ENCODE measurements at regions not wholly inside any gene's neighbourhood (a gene's known extent, or its start where the extent isn't known, plus 50 kb on each side); places are given as distances from the start of the nearest gene placed in this dataset.

GRCh38 chr4:58551676-58552075 lies 1441.5 kb upstream of the IGFBP7 start:
- H3K27me3 ChIP-seq (ENCODE audit: control insufficient read depth in 1 of 2, insufficient read depth in 2 of 2, low read length in 2 of 2) = no peaks in the 10 kb centered on the region
- no peaks in the 10 kb centered on the region for H3K4me1 ChIP-seq (ENCODE audit: control insufficient read depth in 2 of 2, insufficient read depth in 2 of 2, low read length in 1 of 2)
- H3K9me3 ChIP-seq (ENCODE audit: control insufficient read depth in 2 of 2, insufficient read depth in 1 of 2, low read depth in 1 of 2, low read length in 1 of 2) = no peaks in the 10 kb centered on the region
- H3K27ac ChIP-seq (ENCODE audit: low read depth in 2 of 2, low read length in 1 of 2) = no peak overlapping the region
- no peak overlapping the region for H3K4me3 ChIP-seq (ENCODE audit: low read depth in 1 of 2, low read length in 2 of 2)
- no peaks in the 10 kb centered on the region for H3K36me3 ChIP-seq (ENCODE audit: control insufficient read depth in 2 of 2, insufficient read depth in 2 of 2, low read length in 1 of 2)

DNA sequence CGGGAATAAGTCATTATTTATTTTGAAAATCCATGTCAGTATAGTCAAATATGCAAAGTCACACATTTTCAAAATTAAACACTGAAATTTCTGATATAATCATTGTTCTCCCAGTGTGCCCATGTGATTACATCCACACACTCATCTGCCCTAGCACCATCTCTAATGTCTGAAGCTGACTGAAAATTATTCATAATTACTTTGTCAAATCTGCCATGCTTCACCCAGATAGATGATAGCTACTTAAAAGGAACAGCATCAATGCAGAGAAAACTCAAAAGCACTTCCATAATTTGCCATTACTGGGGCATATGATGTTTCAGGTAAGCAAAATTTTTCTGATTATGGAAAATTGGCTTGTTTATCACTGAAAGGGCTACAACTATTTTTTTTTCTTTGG lies 1433.3 kb upstream of the IGFBP7 start:
- Histone ChIP-seq H3K9me3 (ENCODE audit: control insufficient read depth in 2 of 2, insufficient read depth in 1 of 2, low read depth in 1 of 2, low read length in 1 of 2) (no peaks in the 10 kb centered on the region), H3K27ac (ENCODE audit: low read depth in 2 of 2, low read length in 1 of 2) (no peak overlapping the region), H3K36me3 (ENCODE audit: control insufficient read depth in 2 of 2, insufficient read depth in 2 of 2, low read length in 1 of 2) (no peaks in the 10 kb centered on the region), H3K4me3 (ENCODE audit: low read depth in 1 of 2, low read length in 2 of 2) (no peak overlapping the region), H3K4me1 (ENCODE audit: control insufficient read depth in 2 of 2, insufficient read depth in 2 of 2, low read length in 1 of 2) (no peaks in the 10 kb centered on the region), H3K27me3 (ENCODE audit: control insufficient read depth in 1 of 2, insufficient read depth in 2 of 2, low read length in 2 of 2) (no peaks in the 10 kb centered on the region)
- 56 to 76% methylated on average over 1 of the region's 1 CpG for WGBS, 2 donors

GRCh38 chr4:58541926-58542325 lies 1431.7 kb upstream of the IGFBP7 start:
- H3K4me3 ChIP-seq (ENCODE audit: low read depth in 1 of 2, low read length in 2 of 2) = no peak overlapping the region
- WGBS, 2 donors = 75 to 81% methylated on average over 1 of the region's 1 CpG
- no peak overlapping the region for H3K27ac ChIP-seq (ENCODE audit: low read depth in 2 of 2, low read length in 1 of 2)
- no peaks in the 10 kb centered on the region for H3K36me3 ChIP-seq (ENCODE audit: control insufficient read depth in 2 of 2, insufficient read depth in 2 of 2, low read length in 1 of 2)
- no peaks in the 10 kb centered on the region for H3K27me3 ChIP-seq (ENCODE audit: control insufficient read depth in 1 of 2, insufficient read depth in 2 of 2, low read length in 2 of 2)
- H3K4me1 ChIP-seq (ENCODE audit: control insufficient read depth in 2 of 2, insufficient read depth in 2 of 2, low read length in 1 of 2) = no peaks in the 10 kb centered on the region
- no peaks in the 10 kb centered on the region for H3K9me3 ChIP-seq (ENCODE audit: control insufficient read depth in 2 of 2, insufficient read depth in 1 of 2, low read depth in 1 of 2, low read length in 1 of 2)

- 59 to 67% methylated on average over 2 of the region's 2 CpGs for WGBS, 2 donors
- H3K27ac ChIP-seq (ENCODE audit: low read depth in 2 of 2, low read length in 1 of 2) = no peak overlapping the region
- H3K27me3 ChIP-seq (ENCODE audit: control insufficient read depth in 1 of 2, insufficient read depth in 2 of 2, low read length in 2 of 2) = no peaks in the 10 kb centered on the region
- H3K36me3 ChIP-seq (ENCODE audit: control insufficient read depth in 2 of 2, insufficient read depth in 2 of 2, low read length in 1 of 2) = no peaks in the 10 kb centered on the region
- no peaks in the 10 kb centered on the region for H3K4me1 ChIP-seq (ENCODE audit: control insufficient read depth in 2 of 2, insufficient read depth in 2 of 2, low read length in 1 of 2)
- H3K9me3 ChIP-seq (ENCODE audit: control insufficient read depth in 2 of 2, insufficient read depth in 1 of 2, low read depth in 1 of 2, low read length in 1 of 2) = no peaks in the 10 kb centered on the region
- H3K4me3 ChIP-seq (ENCODE audit: low read depth in 1 of 2, low read length in 2 of 2) = no peak overlapping the region
These were observed 1412.7 kb upstream of the IGFBP7 start for GRCh38 chr4:58522765-58523382.

- H3K9me3 ChIP-seq (ENCODE audit: control insufficient read depth in 2 of 2, insufficient read depth in 1 of 2, low read depth in 1 of 2, low read length in 1 of 2) = no peaks in the 10 kb centered on the region
- WGBS, 2 donors = 36 to 42% methylated on average over 1 of the region's 1 CpG
- no peak overlapping the region for H3K27ac ChIP-seq (ENCODE audit: low read depth in 2 of 2, low read length in 1 of 2)
- no peaks in the 10 kb centered on the region for H3K4me1 ChIP-seq (ENCODE audit: control insufficient read depth in 2 of 2, insufficient read depth in 2 of 2, low read length in 1 of 2)
- H3K4me3 ChIP-seq (ENCODE audit: low read depth in 1 of 2, low read length in 2 of 2) = no peak overlapping the region
- H3K36me3 ChIP-seq (ENCODE audit: control insufficient read depth in 2 of 2, insufficient read depth in 2 of 2, low read length in 1 of 2) = no peaks in the 10 kb centered on the region
- H3K27me3 ChIP-seq (ENCODE audit: control insufficient read depth in 1 of 2, insufficient read depth in 2 of 2, low read length in 2 of 2) = no peaks in the 10 kb centered on the region
These were observed 1405.0 kb upstream of the IGFBP7 start for GRCh38 chr4:58515226-58515625.

DNA sequence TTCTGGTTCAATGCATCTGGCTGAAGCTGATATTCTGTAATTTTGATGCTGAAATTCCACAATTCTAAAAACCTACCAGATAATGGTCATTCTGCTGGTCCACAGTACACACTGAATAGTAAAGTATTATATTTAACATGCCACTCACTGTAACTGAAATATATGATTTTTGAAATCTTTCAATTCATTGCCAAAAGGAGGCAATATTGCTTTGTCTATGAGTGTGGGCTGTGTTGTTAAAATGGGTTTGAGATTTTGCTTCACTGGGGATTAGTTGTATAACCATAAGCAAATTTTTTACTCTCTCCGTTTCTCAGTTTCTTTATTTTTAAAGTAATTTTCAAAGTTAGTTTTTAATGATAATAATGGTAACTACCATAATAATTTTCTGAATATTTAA lies 1404.1 kb upstream of the IGFBP7 start:
- Histone ChIP-seq H3K36me3 (ENCODE audit: control insufficient read depth in 2 of 2, insufficient read depth in 2 of 2, low read length in 1 of 2) (no peaks in the 10 kb centered on the region), H3K4me1 (ENCODE audit: control insufficient read depth in 2 of 2, insufficient read depth in 2 of 2, low read length in 1 of 2) (no peaks in the 10 kb centered on the region), H3K4me3 (ENCODE audit: low read depth in 1 of 2, low read length in 2 of 2) (no peak overlapping the region), H3K9me3 (ENCODE audit: control insufficient read depth in 2 of 2, insufficient read depth in 1 of 2, low read depth in 1 of 2, low read length in 1 of 2) (no peaks in the 10 kb centered on the region), H3K27me3 (ENCODE audit: control insufficient read depth in 1 of 2, insufficient read depth in 2 of 2, low read length in 2 of 2) (no peaks in the 10 kb centered on the region), H3K27ac (ENCODE audit: low read depth in 2 of 2, low read length in 1 of 2) (no peak overlapping the region)
- WGBS, 2 donors = 77 to 84% methylated on average over 1 of the region's 1 CpG

GRCh38 chr4:58510652-58511051 lies 1400.5 kb upstream of the IGFBP7 start:
- Histone ChIP-seq H3K27ac (ENCODE audit: low read depth in 2 of 2, low read length in 1 of 2) (no peak overlapping the region), H3K4me1 (ENCODE audit: control insufficient read depth in 2 of 2, insufficient read depth in 2 of 2, low read length in 1 of 2) (no peaks in the 10 kb centered on the region), H3K27me3 (ENCODE audit: control insufficient read depth in 1 of 2, insufficient read depth in 2 of 2, low read length in 2 of 2) (no peaks in the 10 kb centered on the region), H3K36me3 (ENCODE audit: control insufficient read depth in 2 of 2, insufficient read depth in 2 of 2, low read length in 1 of 2) (no peaks in the 10 kb centered on the region), H3K9me3 (ENCODE audit: control insufficient read depth in 2 of 2, insufficient read depth in 1 of 2, low read depth in 1 of 2, low read length in 1 of 2) (no peaks in the 10 kb centered on the region), H3K4me3 (ENCODE audit: low read depth in 1 of 2, low read length in 2 of 2) (no peak overlapping the region)
- WGBS, 2 donors = 82 to 85% methylated on average over 2 of the region's 2 CpGs

DNA sequence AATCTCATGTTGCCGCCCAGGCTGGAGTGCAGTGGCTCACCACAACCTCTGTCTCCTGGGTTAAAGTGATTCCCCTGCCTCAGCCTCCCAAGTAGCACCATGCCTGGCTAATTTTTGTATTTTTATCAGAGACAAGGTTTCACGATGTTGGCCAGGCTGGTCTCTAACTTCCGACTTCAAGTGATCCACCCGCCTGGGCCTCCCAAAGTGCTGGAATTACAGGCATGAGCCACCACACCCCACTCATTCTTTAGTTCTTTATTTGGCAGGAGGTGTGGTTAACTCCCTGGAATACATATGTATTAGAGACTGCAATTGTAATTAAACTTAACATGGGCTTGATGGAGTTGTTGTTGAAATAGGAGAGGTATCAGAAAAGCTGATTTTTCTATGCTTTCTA lies 1396.9 kb upstream of the IGFBP7 start:
- Histone ChIP-seq H3K27ac (ENCODE audit: low read depth in 2 of 2, low read length in 1 of 2) (no peak overlapping the region), H3K4me3 (ENCODE audit: low read depth in 1 of 2, low read length in 2 of 2) (no peak overlapping the region), H3K4me1 (ENCODE audit: control insufficient read depth in 2 of 2, insufficient read depth in 2 of 2, low read length in 1 of 2) (no peaks in the 10 kb centered on the region), H3K27me3 (ENCODE audit: control insufficient read depth in 1 of 2, insufficient read depth in 2 of 2, low read length in 2 of 2) (no peaks in the 10 kb centered on the region), H3K9me3 (ENCODE audit: control insufficient read depth in 2 of 2, insufficient read depth in 1 of 2, low read depth in 1 of 2, low read length in 1 of 2) (no peaks in the 10 kb centered on the region), H3K36me3 (ENCODE audit: control insufficient read depth in 2 of 2, insufficient read depth in 2 of 2, low read length in 1 of 2) (no peaks in the 10 kb centered on the region)
- WGBS, 2 donors = 86 to 89% methylated on average over 4 of the region's 4 CpGs

GRCh38 chr4:58502839-58503238 lies 1392.7 kb upstream of the IGFBP7 start:
- H3K27me3 ChIP-seq (ENCODE audit: control insufficient read depth in 1 of 2, insufficient read depth in 2 of 2, low read length in 2 of 2) = no peaks in the 10 kb centered on the region
- H3K4me3 ChIP-seq (ENCODE audit: low read depth in 1 of 2, low read length in 2 of 2) = no peak overlapping the region
- no peak overlapping the region for H3K27ac ChIP-seq (ENCODE audit: low read depth in 2 of 2, low read length in 1 of 2)
- H3K36me3 ChIP-seq (ENCODE audit: control insufficient read depth in 2 of 2, insufficient read depth in 2 of 2, low read length in 1 of 2) = no peaks in the 10 kb centered on the region
- 52 to 56% methylated on average over 2 of the region's 2 CpGs for WGBS, 2 donors
- no peaks in the 10 kb centered on the region for H3K4me1 ChIP-seq (ENCODE audit: control insufficient read depth in 2 of 2, insufficient read depth in 2 of 2, low read length in 1 of 2)
- H3K9me3 ChIP-seq (ENCODE audit: control insufficient read depth in 2 of 2, insufficient read depth in 1 of 2, low read depth in 1 of 2, low read length in 1 of 2) = no peaks in the 10 kb centered on the region

- no peaks in the 10 kb centered on the region for H3K4me1 ChIP-seq (ENCODE audit: control insufficient read depth in 2 of 2, insufficient read depth in 2 of 2, low read length in 1 of 2)
- no peaks in the 10 kb centered on the region for H3K27me3 ChIP-seq (ENCODE audit: control insufficient read depth in 1 of 2, insufficient read depth in 2 of 2, low read length in 2 of 2)
- H3K9me3 ChIP-seq (ENCODE audit: control insufficient read depth in 2 of 2, insufficient read depth in 1 of 2, low read depth in 1 of 2, low read length in 1 of 2) = peaks cover 0 to 4% of the 10 kb centered on the region in 2 donors
- no peak overlapping the region for H3K4me3 ChIP-seq (ENCODE audit: low read depth in 1 of 2, low read length in 2 of 2)
- no peaks in the 10 kb centered on the region for H3K36me3 ChIP-seq (ENCODE audit: control insufficient read depth in 2 of 2, insufficient read depth in 2 of 2, low read length in 1 of 2)
- no peak overlapping the region for H3K27ac ChIP-seq (ENCODE audit: low read depth in 2 of 2, low read length in 1 of 2)
These were observed 1389.0 kb upstream of the IGFBP7 start for GRCh38 chr4:58499182-58499581.

Measured in esophagus (tissue), 2 donors.